ENCODE measurements at regions not wholly inside any gene's neighbourhood (a gene's known extent, or its start where the extent isn't known, plus 50 kb on each side); places are given as distances from the start of the nearest gene placed in this dataset.

DNA sequence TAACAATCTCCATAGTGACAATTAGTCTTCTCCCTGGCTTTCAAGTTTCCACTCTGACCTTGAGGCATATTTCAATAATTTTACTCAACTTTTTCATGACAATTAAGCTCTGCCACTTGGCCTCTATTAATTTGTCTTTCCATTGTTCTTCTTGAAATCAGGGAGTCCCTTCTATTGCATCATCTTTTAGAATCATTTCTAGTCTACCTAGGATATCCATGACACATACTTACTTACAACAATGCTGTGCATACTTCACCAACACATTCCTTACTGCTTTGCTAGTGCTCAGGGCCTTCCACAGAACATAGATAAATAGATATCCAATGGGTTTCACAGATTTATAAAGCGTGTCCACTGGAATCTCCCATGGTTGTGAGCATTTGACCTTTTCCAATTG lies 331.5 kb upstream of the LRP1B start:
- no peaks in the 10 kb centered on the region for H3K36me3 Mint-ChIP-seq (ENCODE audit: low read depth)
- CTCF ChIA-PET, result no interaction called here
- no peaks in the 10 kb centered on the region for H3K27me3 Mint-ChIP-seq
- TF ChIP-seq, protein P1, sequence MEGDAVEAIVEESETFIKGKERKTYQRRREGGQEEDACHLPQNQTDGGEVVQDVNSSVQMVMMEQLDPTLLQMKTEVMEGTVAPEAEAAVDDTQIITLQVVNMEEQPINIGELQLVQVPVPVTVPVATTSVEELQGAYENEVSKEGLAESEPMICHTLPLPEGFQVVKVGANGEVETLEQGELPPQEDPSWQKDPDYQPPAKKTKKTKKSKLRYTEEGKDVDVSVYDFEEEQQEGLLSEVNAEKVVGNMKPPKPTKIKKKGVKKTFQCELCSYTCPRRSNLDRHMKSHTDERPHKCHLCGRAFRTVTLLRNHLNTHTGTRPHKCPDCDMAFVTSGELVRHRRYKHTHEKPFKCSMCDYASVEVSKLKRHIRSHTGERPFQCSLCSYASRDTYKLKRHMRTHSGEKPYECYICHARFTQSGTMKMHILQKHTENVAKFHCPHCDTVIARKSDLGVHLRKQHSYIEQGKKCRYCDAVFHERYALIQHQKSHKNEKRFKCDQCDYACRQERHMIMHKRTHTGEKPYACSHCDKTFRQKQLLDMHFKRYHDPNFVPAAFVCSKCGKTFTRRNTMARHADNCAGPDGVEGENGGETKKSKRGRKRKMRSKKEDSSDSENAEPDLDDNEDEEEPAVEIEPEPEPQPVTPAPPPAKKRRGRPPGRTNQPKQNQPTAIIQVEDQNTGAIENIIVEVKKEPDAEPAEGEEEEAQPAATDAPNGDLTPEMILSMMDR (IDR thresholded peaks at IDR 0.05), result no peak
- ATAC-seq (no peak), DNase-seq (no peak)
- no peak overlapping the region for H3K4me3 Mint-ChIP-seq
- intact Hi-C loops (cut with micrococcal nuclease), result no loop called here
- no peaks in the 10 kb centered on the region for H3K9me3 Mint-ChIP-seq
- no peak overlapping the region for H3K27ac Mint-ChIP-seq
- H3K4me1 Mint-ChIP-seq (ENCODE audit: low read depth), result no peaks in the 10 kb centered on the region
- POLR2A ChIA-PET, result no interaction called here

DNA sequence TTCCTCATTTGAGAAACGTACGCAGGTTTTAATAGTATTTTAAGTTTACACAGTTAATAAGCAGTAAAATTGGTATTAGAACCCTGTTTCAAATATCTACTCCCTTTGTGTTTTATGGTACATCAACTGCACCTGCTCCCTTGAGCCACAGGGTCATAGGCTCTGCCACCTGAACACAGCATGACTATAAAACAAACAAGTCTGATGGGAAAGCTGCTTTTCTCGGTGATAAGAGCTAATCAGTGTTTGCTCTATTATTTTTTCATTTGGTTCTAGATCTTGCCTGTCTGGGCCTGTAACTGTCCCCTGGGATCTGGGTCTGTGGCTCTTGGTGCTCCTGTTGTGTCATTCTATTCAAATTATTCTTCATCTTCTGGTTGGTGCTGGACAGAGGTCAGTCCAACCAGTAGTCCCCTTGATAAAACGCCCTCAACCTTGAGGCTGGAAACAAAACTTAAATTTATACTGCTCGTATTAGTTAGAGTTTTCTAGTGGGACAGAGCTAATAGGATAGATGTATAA lies 314.8 kb upstream of the LRP1B start:
- Mint-ChIP-seq H3K9me3 (peaks cover 4% of the 10 kb centered on the region), H3K4me1 (ENCODE audit: low read depth) (no peaks in the 10 kb centered on the region), H3K27me3 (no peaks in the 10 kb centered on the region), H3K36me3 (ENCODE audit: low read depth) (no peaks in the 10 kb centered on the region), H3K27ac (no peak overlapping the region), H3K4me3 (no peak overlapping the region)
- DNase-seq (no peak), ATAC-seq (no peak)
- ChIA-PET CTCF (no interaction called here), POLR2A (no interaction called here)
- intact Hi-C loops (cut with micrococcal nuclease), result no loop called here
- TF ChIP-seq, protein P1 (IDR thresholded peaks at IDR 0.05), result no peak

DNA sequence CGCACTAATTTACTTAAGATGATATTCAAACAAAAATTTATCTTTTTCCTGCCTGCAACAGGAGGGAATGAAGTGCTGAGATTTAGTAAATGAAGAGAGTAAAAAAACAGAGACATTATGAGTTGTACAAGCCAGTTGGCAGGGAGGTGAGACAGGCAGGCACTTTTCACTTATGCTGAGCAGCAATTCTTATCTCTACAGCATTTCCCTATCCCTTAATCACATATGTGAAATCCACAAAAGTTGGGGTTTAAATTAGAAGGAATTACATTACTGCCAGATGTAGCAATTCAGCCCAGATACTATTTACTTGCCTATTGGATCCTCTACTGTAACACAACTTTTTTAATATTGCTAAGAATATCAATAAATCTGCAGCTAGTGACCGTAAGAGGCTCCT lies 314.2 kb upstream of the LRP1B start:
- H3K36me3 Mint-ChIP-seq (ENCODE audit: low read depth), result no peaks in the 10 kb centered on the region
- ATAC-seq, result no peak
- POLR2A ChIA-PET, result no interaction called here
- intact Hi-C loops (cut with micrococcal nuclease), result no loop called here
- no peaks in the 10 kb centered on the region for H3K27me3 Mint-ChIP-seq
- H3K9me3 Mint-ChIP-seq, result peaks cover 4% of the 10 kb centered on the region
- H3K4me1 Mint-ChIP-seq (ENCODE audit: low read depth), result no peaks in the 10 kb centered on the region
- no peak for DNase-seq
- CTCF ChIA-PET, result no interaction called here
- H3K4me3 Mint-ChIP-seq, result no peak overlapping the region
- TF ChIP-seq, protein P1 (IDR thresholded peaks at IDR 0.05), result no peak
- no peak overlapping the region for H3K27ac Mint-ChIP-seq

DNA sequence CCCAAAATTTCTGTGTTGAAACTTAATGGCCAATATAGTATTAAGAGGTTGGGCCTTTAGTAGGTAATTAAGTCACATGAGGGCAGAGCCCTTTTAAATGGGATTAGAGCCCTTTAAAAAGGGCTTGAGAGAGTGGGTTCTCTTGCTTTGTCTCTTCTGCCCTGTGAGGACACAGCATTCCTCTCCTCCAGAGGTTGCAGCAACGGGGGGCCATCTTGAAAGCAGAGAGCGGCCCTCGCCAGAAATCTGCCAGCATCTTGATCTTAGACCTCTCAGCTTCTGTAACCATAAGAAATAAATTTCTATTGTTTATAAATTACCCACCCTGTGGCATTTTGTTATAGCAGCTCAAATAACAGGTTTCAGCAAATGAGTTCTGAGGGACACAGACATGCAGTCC lies 305.0 kb upstream of the LRP1B start:
- ChIA-PET POLR2A (no interaction called here), CTCF (no interaction called here)
- no peak overlapping the region for H3K27ac Mint-ChIP-seq
- H3K4me1 Mint-ChIP-seq (ENCODE audit: low read depth), result no peaks in the 10 kb centered on the region
- H3K4me3 Mint-ChIP-seq, result no peak overlapping the region
- intact Hi-C loops (cut with micrococcal nuclease), result no loop called here
- H3K9me3 Mint-ChIP-seq, result no peaks in the 10 kb centered on the region
- H3K27me3 Mint-ChIP-seq, result no peaks in the 10 kb centered on the region
- TF ChIP-seq, protein P1 (IDR thresholded peaks at IDR 0.05), result no peak
- H3K36me3 Mint-ChIP-seq (ENCODE audit: low read depth), result no peaks in the 10 kb centered on the region
- DNase-seq (no peak), ATAC-seq (no peak)

DNA sequence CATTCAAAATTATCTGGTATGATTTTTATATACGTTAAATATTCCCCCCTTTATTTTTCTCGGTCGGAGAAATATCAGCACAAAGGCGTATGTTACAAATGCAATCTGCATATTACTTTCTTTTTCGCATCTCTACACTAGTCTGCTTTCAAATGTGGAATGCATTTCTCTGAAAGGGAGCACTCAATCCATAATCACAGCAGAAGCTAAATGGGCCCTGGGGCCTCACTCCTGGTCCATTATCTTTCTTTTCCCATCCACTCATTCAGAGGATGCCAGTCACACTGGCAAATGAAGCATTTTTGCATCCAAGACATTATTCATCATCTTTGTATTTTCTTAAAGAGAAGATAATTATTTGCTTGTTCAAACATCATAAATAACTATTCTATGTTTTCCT lies 295.2 kb upstream of the LRP1B start:
- TF ChIP-seq, protein P1 (IDR thresholded peaks at IDR 0.05), result no peak
- no peaks in the 10 kb centered on the region for H3K4me1 Mint-ChIP-seq (ENCODE audit: low read depth)
- intact Hi-C loops (cut with micrococcal nuclease), result no loop called here
- peaks cover 2% of the 10 kb centered on the region for H3K9me3 Mint-ChIP-seq
- H3K27ac Mint-ChIP-seq, result no peak overlapping the region
- POLR2A ChIA-PET, result no interaction called here
- H3K27me3 Mint-ChIP-seq, result no peaks in the 10 kb centered on the region
- ATAC-seq (no peak), DNase-seq (no peak)
- CTCF ChIA-PET, result no interaction called here
- no peaks in the 10 kb centered on the region for H3K36me3 Mint-ChIP-seq (ENCODE audit: low read depth)
- no peak overlapping the region for H3K4me3 Mint-ChIP-seq
